Keratinocyte (primary cell): ENCODE measurements at regions not wholly inside any gene's neighbourhood (a gene's known extent, or its start where the extent isn't known, plus 50 kb on each side); places are given as distances from the start of the nearest gene placed in this dataset.

ENCODE experiments used
- DNase-seq: peaks from one replicate; pipeline ENCODE4 v3.0.0-alpha.2; 2011; ENCODE audit warnings: low read depth, missing footprints, low spot score
- FAIRE-seq: peaks from 2 replicates; lab custom pipeline; 2011; peaks lifted over from hg19 to GRCh38; lab: Jason Lieb, UNC
- H2AFZ ChIP-seq: 2 replicates; pipeline ENCODE4 v1.6.0; 2012; ENCODE audit warnings: low read length, control low read depth, inconsistent platforms; ENCODE audit not compliant: control insufficient read depth
- H3K27ac ChIP-seq: 2 replicates; pipeline ENCODE4 v1.5.1; 2011; ENCODE audit warnings: low read length; ENCODE audit not compliant: control insufficient read depth, insufficient read depth
- H3K27me3 ChIP-seq: 3 replicates; pipeline ENCODE4 v1.6.0; 2011; ENCODE audit warnings: low read length; ENCODE audit not compliant: control insufficient read depth, insufficient read depth; ENCODE audit errors: extremely low read depth
- H3K36me3 ChIP-seq, 2 experiments: 2 replicates in 1 of 2; 3 replicates in 1 of 2; pipeline ENCODE4 v1.5.1; 2011; ENCODE audit warnings: low read length in 2 of 2, mild to moderate bottlenecking in 1 of 2; ENCODE audit not compliant: control insufficient read depth in 2 of 2, insufficient read depth in 2 of 2; ENCODE audit errors: extremely low read depth in 1 of 2
- H3K4me1 ChIP-seq: 3 replicates; pipeline ENCODE4 v1.5.1; 2011; ENCODE audit warnings: low read length; ENCODE audit not compliant: control insufficient read depth, insufficient read depth; ENCODE audit errors: extremely low read depth
- H3K4me2 ChIP-seq: 3 replicates; pipeline ENCODE4 v1.6.0; 2011; ENCODE audit warnings: low read depth, low read length; ENCODE audit not compliant: control insufficient read depth, insufficient read depth; ENCODE audit errors: extremely low read depth
- H3K4me3 ChIP-seq, 3 experiments: fragments of 200-600 bp in 1 of 3; sonication (generic) in 1 of 3; 2 replicates in 2 of 3; 3 replicates in 1 of 3; pipeline ENCODE4 v1.5.1; 2011 to 2016; ENCODE audit warnings: low read length in 3 of 3, mild to moderate bottlenecking in 3 of 3, control low read depth in 2 of 3, inconsistent platforms in 1 of 3, low read depth in 1 of 3, mixed read lengths in 1 of 3, mixed run types in 1 of 3, moderate library complexity in 1 of 3; ENCODE audit not compliant: control insufficient read depth in 2 of 3, insufficient read depth in 2 of 3; ENCODE audit errors: extremely low read depth in 1 of 3
- H3K79me2 ChIP-seq: 2 replicates; pipeline ENCODE4 v1.6.0; 2012; ENCODE audit warnings: low read length; ENCODE audit not compliant: control insufficient read depth, insufficient read depth
- H3K9ac ChIP-seq: 3 replicates; pipeline ENCODE4 v1.6.0; 2011; ENCODE audit warnings: low read length; ENCODE audit not compliant: control insufficient read depth, insufficient read depth; ENCODE audit errors: extremely low read depth
- H3K9me1 ChIP-seq: 3 replicates; pipeline ENCODE4 v1.6.0; 2011; ENCODE audit warnings: low read length; ENCODE audit not compliant: control insufficient read depth, insufficient read depth; ENCODE audit errors: extremely low read depth
- H3K9me3 ChIP-seq: 2 replicates; pipeline ENCODE4 v1.5.1; 2012; ENCODE audit warnings: low read depth, low read length; ENCODE audit not compliant: control insufficient read depth
- H4K20me1 ChIP-seq: 3 replicates; pipeline ENCODE4 v1.6.0; 2011; ENCODE audit warnings: low read length; ENCODE audit not compliant: control insufficient read depth, insufficient read depth; ENCODE audit errors: extremely low read depth
- CTCF ChIP-seq, 3 experiments: IDR thresholded peaks in 1 of 3; conservative IDR thresholded peaks in 1 of 3; optimal IDR thresholded peaks in 1 of 3; 2 replicates in 2 of 3; 3 replicates in 1 of 3; pipeline versions ENCODE3 to v1.5.1; 2011; ENCODE audit warnings: low read length in 3 of 3, mild to moderate bottlenecking in 3 of 3, moderate library complexity in 2 of 3, control low read depth in 1 of 3, inconsistent platforms in 1 of 3; ENCODE audit not compliant: insufficient read depth in 2 of 3; ENCODE audit errors: extremely low read depth in 1 of 3
- EZH2 ChIP-seq: IDR thresholded peaks from one replicate; pipeline ENCODE4 v1.6.1; 2012; ENCODE audit warnings: inconsistent platforms, mild to moderate bottlenecking, low read length, moderate library complexity
- dilution Hi-C: fragments of 300-500 bp; cut with MboI; formaldehyde crosslinking; loops from one replicate; pipeline ENCODE4 v1.7.0; 2020; ENCODE audit warnings: low sequenced_read_pairs; ENCODE audit not compliant: extremely low pct_ligation_motif_present

- Histone ChIP-seq H3K27ac (no peak overlapping the region), H3K4me1 (no peaks in the 10 kb centered on the region), H3K4me3 (no peak overlapping the region), H3K9me1 (no peaks in the 10 kb centered on the region), H3K27me3 (no peaks in the 10 kb centered on the region), H4K20me1 (no peaks in the 10 kb centered on the region), H3K9me3 (no peaks in the 10 kb centered on the region), H2AFZ (no peak overlapping the region), H3K79me2 (no peaks in the 10 kb centered on the region), H3K9ac (no peak overlapping the region), H3K4me2 (no peak overlapping the region), H3K36me3 (no peaks in the 10 kb centered on the region)
- no peak for FAIRE-seq
- dilution Hi-C loops: no loop called here
- TF ChIP-seq CTCF (optimal IDR thresholded peaks at IDR 0.05 in 1 of 3, IDR thresholded peaks at IDR 0.05 in 1 of 3, conservative IDR thresholded peaks at IDR 0.05 in 1 of 3; ENCODE audit: extremely low read depth in 1 of 3, insufficient read depth in 2 of 3, low read length in 3 of 3) (no peak), EZH2 (no peak)
- no peak for DNase-seq
Observed at GRCh38 chr9:129289131-129289731, 111.2 kb upstream of the IER5L start.

- Histone ChIP-seq H2AFZ (no peak overlapping the region), H3K9me3 (no peaks in the 10 kb centered on the region), H3K79me2 (no peaks in the 10 kb centered on the region), H3K27me3 (no peaks in the 10 kb centered on the region), H3K9me1 (no peaks in the 10 kb centered on the region), H3K4me2 (no peak overlapping the region), H3K4me3 (no peak overlapping the region), H3K27ac (no peak overlapping the region), H3K36me3 (no peaks in the 10 kb centered on the region), H3K9ac (no peak overlapping the region), H4K20me1 (no peaks in the 10 kb centered on the region), H3K4me1 (no peaks in the 10 kb centered on the region)
- TF ChIP-seq CTCF (optimal IDR thresholded peaks at IDR 0.05 in 1 of 3, IDR thresholded peaks at IDR 0.05 in 1 of 3, conservative IDR thresholded peaks at IDR 0.05 in 1 of 3; ENCODE audit: extremely low read depth in 1 of 3, insufficient read depth in 2 of 3, low read length in 3 of 3) (no peak), EZH2 (no peak)
- no peak for DNase-seq
- dilution Hi-C loops: no loop called here
- FAIRE-seq: no peak
Observed at GRCh38 chr9:129287619-129288305, 109.7 kb upstream of the IER5L start.
